Right hindlimb (tissue), 1 donor: ENCODE measurements at regions not wholly inside any gene's neighbourhood (a gene's known extent, or its start where the extent isn't known, plus 50 kb on each side); places are given as distances from the start of the nearest gene placed in this dataset.
"Not testable (repeated sequence)": the region's sequence is repeated elsewhere in the genome, so short reads cannot be mapped to it uniquely, and the experiment has no call there.

ENCODE experiments used
- DNase-seq: peaks from one replicate; pipeline ENCODE4 v3.0.0-alpha.2; 2018

DNA sequence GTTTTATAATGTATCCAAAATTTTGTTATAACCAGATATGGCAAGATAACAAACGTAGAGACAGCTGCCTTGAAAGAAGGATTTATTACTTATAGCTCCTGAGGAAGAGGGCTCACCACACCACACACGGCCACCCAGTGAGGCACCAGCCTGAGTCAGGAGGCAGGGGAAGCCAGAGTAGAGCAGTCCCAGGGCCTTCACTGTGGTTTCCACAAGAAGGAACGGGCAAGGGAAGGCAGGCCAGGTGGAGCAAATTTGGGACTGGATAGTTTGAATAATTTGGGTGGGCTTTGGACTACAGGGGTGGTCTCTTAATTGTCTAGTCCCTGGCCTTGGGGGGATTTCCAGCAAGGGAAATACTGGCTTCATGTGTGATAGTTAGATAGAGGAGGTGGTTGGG, 72.5 kb downstream of the RRAGC start:
- DNase-seq = no peak

DNA sequence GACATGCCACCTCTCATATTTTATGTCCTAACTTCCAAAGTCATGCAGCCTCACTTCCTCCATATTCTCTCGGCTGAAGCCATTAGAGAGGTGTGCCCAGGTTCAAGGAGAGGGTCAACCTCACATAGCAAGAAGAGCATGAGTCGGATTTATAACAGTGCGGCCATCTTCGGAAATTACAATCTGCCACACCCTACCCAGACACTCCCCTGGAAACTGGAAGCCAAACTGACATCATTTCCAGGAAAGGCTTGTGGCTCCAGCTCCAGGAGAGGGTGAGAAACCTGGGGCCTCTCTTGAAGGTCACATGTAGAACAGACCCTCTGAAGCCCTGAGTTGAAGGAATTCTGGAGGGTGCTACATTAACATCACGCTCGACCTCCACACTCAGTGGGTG, 73.5 kb downstream of the RRAGC start:
- no peak for DNase-seq

DNA sequence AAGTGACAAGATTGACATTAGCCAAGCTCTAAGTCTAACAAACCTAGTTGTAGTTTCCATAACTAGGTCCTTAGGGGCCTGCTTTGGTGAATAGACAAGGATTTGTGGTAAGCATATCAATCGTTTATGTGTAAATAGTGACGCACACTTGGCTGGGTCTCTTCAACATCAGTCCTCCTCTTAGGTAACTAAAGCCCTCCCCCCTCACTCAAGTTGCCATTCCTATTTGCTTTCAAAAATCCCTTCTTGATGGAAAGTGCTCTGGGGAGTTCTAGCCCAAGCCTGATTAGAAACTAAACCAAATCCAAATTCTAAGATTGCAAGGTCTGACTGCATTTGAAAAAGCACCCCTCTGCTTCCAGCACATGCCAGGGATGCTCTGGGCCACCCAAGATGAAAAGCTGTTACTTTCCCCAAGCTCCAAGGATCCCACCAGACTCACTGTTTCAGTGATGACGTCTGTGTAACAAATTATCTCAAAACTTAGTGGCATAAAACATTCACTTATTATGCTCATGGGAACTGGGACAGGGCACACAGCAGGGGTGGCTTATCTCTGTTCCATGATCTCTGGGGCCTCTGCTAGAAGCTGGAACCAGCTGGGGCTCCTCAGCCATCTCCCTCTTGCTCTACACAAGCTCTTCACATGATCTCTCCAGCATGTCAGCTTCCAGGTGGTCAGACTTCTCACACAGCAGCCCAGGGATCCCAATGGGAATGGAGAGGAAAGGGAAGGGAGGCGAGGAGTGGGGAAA, 74.1 kb downstream of the RRAGC start:
- no peak for DNase-seq

DNA sequence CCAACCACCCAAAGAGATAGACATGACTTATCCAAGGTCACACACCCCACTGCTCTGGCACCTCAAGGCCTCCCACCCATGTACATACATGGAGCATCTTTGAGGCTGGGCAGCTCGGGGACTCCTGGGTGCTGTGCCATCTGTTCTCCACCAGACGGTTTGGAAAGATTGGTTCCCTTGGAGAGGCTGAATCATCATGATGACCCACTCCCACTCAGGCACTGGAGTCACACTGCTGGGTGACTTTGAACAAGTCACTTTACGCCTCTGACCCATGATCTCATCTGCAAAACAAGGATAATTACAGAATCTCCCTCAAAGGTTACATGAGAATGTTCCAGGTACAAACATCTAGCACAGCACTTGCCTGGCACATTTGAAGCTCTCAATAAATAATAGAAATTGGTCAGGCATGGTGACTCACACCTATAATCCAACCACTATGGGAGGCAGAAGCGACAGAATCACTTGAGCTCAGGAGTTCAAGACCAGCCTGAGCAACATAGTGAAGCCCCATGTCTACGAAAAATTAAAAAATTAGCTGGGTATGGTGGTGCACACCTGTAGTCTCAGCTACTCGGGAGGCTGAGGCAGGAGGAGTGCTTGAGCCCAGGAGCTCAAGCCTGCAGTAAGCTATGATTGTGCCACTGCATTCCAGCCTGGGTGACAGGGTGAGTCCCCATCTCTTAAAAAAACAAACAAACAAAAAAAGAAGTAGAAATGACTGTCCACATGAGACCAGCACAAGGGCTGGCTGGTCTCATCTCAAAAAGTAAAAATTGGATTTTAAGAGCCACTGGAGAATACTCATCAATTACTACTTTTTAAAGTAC, 74.9 kb downstream of the RRAGC start:
- DNase-seq = no peak

DNA sequence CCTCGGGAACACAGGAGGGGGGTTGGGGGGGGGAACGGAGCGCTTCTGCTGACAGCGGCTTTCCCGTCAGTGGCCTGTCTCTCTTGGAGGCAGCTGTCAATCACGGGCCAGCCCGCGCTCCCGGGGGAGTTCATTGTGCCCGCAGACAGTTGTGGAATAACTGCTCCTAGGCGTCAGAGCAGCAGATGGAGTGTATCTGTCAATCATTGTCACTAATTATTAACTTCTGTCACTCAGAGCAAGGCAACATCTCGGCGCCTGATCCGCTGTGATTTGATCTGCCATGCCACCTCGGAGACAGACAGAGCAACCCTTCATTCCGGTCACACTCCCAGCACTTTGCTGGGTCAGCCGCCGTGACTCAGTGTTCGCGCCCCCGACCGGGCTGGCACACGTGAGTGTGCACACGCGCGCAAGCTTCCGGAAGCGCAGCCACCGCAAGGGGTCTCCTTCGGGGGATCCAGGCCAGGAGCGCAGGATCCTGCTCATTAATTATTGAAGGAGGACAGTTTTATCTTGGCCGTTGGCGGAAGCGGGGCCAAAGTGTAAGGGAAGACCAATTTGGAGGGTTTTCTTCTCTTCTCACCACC, 75.8 kb downstream of the RRAGC start:
- DNase-seq = peak; percentile 26

DNA sequence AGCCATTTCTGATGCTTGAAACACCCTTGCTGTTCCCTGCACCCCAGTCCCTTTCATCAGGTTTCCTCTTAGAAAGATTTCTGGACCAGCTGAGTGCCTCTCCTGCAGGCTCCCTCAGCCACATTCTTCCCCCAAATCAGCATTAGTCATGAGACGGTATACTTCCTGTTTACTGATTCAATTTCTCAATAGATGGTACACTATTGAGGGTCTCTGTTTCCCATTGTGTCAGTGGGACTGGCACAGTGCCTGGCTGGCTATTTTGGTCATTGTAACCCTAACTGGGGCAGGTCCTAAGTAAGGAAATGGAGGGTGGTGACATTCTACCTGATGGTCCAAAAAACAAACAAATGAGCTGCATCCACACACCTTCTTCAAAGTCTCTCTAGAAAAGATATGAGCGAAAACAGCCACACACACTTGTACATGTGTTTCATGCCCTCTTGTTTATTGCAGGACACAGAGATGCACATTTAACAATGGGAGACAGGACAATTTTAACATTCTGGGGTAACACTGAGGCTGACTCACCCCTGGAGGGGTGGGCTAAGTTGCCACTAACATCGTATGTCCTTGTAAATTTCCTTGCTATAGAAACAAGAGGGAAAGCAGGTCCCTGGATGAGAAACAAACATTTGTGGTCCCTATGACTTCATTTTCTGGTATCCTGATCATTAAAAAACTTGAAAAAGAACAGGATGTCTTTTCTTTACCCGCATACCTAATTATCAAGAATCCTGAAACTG, 77.5 kb downstream of the RRAGC start:
- no peak for DNase-seq

DNA sequence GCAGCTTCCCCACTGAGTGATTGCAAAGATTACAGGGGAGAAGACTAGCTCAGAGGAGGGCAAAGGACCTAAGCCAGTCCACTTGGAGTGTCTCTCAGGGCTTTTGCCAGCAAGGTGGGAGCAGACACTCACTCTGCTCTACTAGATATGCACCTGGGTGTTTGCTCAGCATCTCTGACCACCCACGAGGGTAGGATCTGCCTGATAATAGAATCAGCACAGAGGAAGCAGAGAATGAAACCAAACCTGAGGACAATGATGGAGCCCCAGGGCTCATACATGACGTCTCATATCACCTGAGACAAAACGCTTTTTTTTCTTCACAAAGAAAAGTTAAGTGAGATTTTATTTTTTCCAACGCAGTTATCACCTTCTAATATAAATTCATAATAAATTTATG, 79.4 kb downstream of the RRAGC start:
- no peak for DNase-seq

DNA sequence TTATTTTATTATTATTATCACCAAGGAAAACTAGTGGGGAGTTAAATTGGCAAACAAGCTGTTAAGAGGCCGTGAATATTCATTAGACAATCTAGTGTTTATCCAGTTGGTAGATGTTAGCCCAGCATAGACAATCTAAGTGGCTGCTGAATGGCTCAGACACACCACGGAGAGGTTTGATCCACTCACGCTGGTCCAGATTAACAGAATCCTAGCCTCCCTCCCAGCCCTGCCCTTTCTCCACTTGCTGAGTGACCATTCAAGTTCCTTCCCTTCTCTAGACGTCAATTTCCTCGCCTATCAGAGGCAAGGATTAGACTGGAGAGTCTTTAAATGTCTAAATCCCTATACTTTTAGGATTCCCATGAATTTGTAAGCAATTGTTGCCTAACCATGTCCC, 80.1 kb downstream of the RRAGC start:
- no peak for DNase-seq

DNA sequence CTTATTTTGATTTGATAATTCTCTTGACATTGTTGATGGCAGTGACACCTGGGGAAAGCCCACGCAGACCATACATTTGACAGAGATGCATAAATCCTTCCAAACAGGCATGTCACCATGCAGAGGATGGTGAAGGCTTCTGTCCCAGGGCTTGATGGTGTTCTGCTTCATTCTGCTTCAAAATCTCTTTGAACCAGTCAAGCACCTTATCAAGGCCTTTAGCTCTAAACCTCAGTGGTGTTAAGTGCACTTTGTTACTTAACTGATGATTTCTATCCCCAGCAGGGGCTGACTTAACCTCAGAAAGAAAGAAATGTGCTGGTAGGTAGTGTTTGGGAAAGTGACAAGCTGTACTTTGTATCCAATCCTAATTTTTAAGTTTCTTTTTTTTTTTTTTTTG, 81.1 kb downstream of the RRAGC start:
- no peak for DNase-seq

DNA sequence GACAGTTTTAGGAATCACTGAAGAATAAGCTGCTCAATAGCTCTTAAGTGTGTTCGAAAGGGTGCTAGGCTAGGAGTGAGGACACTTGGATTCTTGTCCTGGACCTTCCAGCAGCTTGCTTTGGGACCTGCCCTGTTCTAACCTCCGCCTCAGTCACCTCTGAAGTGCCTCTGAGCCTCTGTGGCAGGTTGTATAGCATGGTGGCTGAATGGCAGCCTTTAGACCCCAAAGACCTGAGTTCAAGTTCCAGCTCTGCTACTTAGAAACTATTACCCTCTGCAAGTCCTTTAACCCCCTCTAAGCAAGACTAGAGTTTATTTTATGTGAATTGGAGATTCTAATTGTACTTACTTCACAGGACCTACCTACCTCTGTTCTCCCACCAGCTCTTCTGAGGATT, 81.5 kb downstream of the RRAGC start:
- DNase-seq = no peak

DNA sequence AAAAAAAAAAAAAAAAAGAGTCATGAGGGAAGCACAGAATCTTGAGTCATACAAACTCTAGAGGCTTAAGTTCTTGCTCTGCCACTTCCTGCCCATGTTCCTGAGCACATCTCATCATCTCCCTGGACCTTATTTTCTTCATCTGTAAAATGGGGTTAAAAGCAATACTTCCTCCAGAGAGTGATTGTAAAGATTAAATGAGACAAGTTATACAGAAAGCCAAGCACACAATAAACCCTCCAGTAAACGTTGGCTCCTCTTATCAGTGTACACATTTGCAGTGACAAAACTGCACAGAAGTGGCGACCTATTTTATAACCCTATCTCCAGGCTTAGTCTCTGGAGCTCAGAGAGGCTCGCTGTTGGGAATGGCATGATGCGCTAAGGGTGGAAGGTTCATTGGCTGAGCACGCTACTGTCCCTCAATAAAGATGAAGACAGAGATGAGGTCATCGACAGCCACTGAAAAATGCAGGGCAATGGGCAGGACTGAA, 82.1 kb downstream of the RRAGC start:
- DNase-seq = no peak

DNA sequence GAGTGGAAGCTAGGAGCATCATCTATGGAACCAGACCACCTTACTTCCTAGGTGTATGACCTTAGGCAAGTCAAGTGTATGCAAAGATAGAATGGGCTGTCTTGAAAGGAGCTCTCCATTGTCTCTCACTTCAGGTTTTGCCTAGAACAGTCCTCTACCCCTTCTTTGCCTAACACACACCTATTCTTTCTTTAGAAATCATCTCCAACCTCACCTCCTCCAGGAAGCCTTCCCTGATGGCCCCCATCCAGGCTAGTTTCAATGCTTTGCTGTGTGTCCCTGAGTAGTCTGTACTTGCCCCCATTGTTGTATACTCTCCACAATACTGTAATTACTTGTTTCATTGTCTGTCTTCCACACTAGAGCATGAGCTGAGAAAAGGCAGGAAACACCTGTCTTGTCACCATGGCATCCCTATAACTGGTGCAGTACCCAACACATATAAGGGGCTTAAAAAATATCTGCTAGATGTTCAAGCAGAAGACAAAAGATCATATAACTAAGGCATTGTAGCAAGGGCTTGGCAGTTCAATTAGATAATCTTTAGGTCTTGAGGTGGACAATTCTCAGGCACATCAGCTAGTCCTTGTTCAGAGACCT, 83.0 kb downstream of the RRAGC start:
- DNase-seq = no peak

DNA sequence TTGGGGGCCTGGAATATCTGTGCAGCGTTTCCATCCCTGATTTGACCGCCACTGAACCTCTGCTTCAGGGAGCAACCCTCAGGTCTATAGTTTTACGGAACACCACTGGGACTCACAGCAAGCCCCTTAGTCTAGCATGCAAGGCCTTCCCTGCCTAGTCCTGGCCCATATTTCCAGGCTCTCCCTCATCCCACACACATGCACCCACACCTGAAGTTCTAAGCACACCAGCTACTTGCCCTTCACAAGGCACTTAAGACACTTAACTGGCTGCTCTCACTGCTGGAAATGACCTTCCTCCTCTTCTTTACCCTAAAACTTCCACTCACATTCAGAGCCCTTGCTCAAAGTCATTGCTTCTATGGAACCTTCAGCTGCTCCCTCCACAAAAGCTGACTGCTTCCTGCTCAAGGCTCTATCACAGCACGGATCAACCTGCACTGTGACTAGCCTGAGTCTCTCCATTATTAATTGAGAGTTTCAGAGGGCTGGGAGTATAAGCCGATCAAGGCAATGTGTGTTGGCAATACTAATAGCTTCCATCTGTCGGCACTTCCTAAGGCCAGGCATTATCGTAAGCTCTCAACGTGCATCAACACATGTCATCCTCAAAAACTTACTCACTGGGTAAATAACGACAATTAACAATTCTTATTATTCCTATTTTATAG, 84.3 kb downstream of the RRAGC start:
- DNase-seq = no peak

DNA sequence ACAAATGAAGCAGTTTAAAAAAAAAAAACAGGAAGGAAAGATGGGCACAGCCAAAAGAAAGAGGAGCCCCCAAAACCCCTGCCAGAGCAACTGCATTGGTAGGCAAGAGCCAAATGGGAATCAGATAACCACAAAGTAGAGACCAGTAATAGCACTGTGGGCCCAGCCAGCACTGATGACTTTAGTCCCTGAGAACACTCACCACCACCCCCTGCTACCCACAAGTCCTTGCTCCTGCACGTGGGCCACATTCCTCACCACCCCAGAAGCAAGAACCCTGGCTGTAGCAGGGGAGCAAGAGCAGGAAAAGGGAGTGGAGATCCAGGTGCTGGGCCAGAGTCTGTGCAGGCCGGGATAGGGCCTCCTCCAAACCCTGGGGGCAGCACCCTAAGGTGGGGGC, 86.1 kb downstream of the RRAGC start:
- DNase-seq = no peak

DNA sequence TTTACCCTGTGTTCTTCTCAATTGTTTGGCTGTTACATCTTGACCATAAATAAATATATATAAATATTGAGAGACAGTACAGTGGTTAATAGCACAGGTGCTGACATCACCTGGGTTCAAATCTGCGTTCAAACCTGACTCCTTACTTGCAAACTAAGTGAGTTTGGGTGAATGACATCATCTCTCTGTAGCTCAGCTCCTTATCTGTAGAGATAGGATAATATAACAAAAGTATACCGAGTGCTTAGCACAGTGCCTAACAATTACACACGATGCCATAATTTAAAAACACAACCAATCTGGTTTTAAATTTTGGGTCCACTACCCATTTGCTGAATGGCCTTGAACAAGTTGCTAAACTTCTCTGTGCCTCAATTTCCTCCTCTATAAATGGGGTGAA, 86.6 kb downstream of the RRAGC start:
- no peak for DNase-seq

DNA sequence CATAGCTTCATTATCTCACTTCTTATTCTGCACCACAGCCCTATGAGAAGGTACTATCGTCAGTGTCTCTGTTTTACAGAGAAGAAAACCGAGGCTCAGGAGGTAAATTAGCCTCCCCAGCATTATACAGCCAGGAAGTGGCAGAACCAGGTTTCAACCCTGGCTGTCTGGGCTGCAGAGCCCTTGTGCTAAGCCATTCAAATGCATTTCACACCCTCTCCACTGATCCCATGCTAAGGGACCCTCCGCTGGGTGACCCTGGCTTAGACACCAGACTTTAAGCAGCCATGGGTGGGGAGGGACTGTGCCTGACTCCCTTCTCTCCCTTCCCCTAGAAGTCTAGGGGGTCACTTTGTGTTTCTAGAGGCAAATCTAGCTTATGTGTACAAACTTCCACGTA, 87.5 kb downstream of the RRAGC start:
- no peak for DNase-seq

DNA sequence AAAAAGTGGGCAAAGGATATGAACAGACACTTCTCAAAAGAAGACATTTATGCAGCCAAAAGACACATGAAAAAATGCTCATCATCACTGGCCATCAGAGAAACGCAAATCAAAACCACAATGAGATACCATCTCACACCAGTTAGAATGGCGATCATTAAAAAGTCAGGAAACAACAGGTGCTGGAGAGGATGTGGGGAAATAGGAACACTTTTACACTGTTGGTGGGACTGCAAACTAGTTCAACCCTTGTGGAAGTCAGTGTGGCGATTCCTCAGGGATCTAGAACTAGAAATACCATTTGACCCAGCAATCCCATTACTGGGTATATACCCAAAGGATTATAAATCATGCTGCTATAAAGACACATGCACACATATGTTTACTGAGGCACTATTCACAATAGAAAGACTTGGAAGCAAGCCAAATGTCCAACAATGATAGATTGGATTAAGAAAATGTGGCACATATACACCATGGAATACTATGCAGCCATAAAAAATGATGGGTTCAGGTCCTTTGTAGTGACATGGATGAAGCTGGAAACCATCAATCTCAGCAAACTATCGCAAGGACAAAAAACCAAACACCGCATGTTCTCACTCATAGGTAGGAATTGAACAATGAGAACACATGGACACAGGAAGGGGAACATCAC, 88.9 kb downstream of the RRAGC start:
- not testable (repeated sequence) for DNase-seq

DNA sequence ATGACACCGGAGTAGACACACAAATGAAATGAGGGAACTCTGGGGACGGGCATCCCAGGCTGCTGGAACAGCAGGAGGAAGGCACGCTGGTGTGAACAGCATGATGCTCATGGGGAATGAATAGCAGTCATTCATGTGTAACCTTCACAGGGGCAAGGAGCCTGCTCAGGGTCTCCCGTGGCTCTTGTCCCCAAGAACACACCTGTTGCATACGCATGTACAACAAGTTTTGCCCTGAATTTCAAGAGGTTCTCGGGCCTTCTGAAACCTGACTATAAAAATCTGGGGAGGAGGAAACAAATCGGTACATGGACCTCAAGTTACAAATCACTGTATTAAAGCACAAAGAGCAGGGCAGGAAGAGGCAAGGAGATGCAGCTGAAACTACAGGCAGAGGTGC, 93.4 kb downstream of the RRAGC start:
- no peak for DNase-seq

DNA sequence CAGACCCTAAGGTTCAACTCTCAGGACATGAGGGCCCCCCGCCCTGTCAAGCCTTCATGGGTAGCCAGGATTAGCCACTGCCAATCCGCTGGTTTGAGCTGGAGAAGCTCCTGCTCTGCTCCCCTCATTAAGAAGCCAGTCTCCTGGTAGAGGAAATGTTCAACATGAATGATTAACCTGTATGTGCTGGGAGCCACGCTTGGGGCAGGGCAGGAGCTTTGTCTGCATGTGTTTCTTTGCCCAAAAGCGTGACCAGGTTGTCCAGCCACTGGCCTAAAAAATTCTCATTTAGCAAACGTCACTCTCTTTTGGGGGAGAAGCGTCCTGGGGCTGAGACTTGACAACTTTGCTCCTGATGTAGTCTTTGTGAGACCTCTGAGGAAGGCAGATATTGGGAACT, 96.5 kb downstream of the RRAGC start:
- no peak for DNase-seq

DNA sequence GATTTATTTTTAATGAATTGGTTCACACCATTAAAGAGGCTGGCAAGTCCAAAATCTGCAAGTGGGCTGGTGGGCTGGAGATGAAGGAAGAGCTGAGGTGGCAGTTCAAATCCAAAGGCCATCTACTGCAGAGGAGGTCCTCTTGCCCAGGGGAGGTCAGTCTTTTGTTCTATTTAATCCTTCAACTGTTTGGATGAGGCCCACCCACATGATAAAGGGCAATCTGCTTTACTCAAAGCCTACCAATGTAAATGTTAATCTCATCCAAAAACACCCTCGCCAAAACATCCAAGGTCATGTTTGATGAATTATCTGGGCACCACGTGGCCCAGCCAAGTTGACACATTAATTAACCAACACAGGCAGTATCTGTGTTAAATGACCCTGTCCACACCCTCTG, 99.0 kb downstream of the RRAGC start:
- DNase-seq = no peak

DNA sequence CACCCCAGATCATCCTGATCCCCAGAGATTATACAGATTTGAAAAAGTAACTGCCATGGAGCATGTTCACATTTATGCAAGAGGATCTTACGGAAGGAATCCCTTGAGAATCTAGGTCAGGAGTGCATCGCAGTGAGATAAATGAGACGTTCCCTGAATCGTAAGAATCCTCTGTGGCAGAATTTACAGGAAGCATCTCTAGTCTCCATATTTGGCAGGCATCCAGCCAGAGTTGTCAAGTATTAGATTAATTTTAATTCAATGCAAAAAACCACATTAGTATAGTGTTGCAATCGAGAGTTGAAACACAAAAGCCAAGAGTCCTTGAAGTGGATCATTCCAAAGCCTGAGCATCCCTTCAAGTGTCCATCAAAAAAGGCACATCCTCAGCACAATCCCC, 100.8 kb downstream of the RRAGC start:
- DNase-seq = no peak
